Smooth muscle cell (in vitro differentiated cells): ENCODE measurements at regions not wholly inside any gene's neighbourhood (a gene's known extent, or its start where the extent isn't known, plus 50 kb on each side); places are given as distances from the start of the nearest gene placed in this dataset.

ENCODE experiments used
- DNase-seq: peaks from one replicate; lab custom pipeline; 2025; ENCODE audit not compliant: unreplicated experiment; lab: John Stamatoyannopoulos, UW
- H2AFZ ChIP-seq: fragments of 200-600 bp; sonication (generic); 2 replicates; pipeline ENCODE4 v1.6.0; 2016; ENCODE audit warnings: antibody characterized with exemption, low read depth, mild to moderate bottlenecking
- H3F3A ChIP-seq: fragments of 200-600 bp; sonication (generic); 2 replicates; pipeline ENCODE4 v1.6.0; 2017; ENCODE audit warnings: antibody characterized with exemption, low read depth
- H3K27ac ChIP-seq: fragments of 200-600 bp; sonication (generic); 2 replicates; pipeline ENCODE4 v1.5.1; 2016; ENCODE audit warnings: low read depth, mild to moderate bottlenecking
- H3K27me3 ChIP-seq: fragments of 200-600 bp; sonication (generic); 2 replicates; pipeline ENCODE4 v1.6.1; 2016; ENCODE audit warnings: low read depth, mild to moderate bottlenecking
- H3K36me3 ChIP-seq: fragments of 200-600 bp; sonication (generic); 2 replicates; pipeline ENCODE4 v1.5.1; 2016; ENCODE audit warnings: low read depth
- H3K4me1 ChIP-seq: fragments of 200-600 bp; sonication (generic); 2 replicates; pipeline ENCODE4 v1.5.1; 2016; ENCODE audit warnings: low read depth
- H3K4me2 ChIP-seq: fragments of 200-600 bp; sonication (generic); 2 replicates; pipeline ENCODE4 v1.6.0; 2016; ENCODE audit warnings: mild to moderate bottlenecking
- H3K4me3 ChIP-seq: fragments of 200-600 bp; sonication (generic); 2 replicates; pipeline ENCODE4 v1.5.1; 2016; ENCODE audit warnings: mild to moderate bottlenecking
- H3K79me2 ChIP-seq: fragments of 200-600 bp; sonication (generic); 2 replicates; pipeline ENCODE4 v1.6.0; 2016; ENCODE audit warnings: low read depth, mild to moderate bottlenecking
- H3K9ac ChIP-seq: fragments of 200-600 bp; sonication (generic); 2 replicates; pipeline ENCODE4 v1.6.0; 2016; ENCODE audit warnings: low read depth
- H3K9me3 ChIP-seq: fragments of 200-600 bp; sonication (generic); replicated peaks from 2 replicates; pipeline ENCODE4 v1.5.1; 2016; ENCODE audit warnings: low read depth
- H4K20me1 ChIP-seq: fragments of 200-600 bp; sonication (generic); 2 replicates; pipeline ENCODE4 v1.6.0; 2016; ENCODE audit warnings: low read depth
- CTCF ChIP-seq: fragments of 200-600 bp; sonication (generic); IDR thresholded peaks from 2 replicates; pipeline ENCODE4 v1.5.1; 2017; ENCODE audit warnings: borderline replicate concordance, mild to moderate bottlenecking, antibody characterized with exemption; ENCODE audit not compliant: insufficient read depth, poor library complexity, severe bottlenecking
- WGBS: methylation state at CpG from one replicate; pipeline ENCODE4 v1.1.7; 2016; ENCODE audit warnings: low lambda C conversion rate; 5-methylcytosine and 5-hydroxymethylcytosine counted together

GRCh38 chr2:185108588-185108987 is 510.3 kb downstream of the ZNF804A start:
- Histone ChIP-seq H3K79me2 (no peaks in the 10 kb centered on the region), H2AFZ (no peak overlapping the region), H3K36me3 (no peaks in the 10 kb centered on the region), H3K4me3 (no peak overlapping the region), H3K9ac (no peak overlapping the region), H3K9me3 (no peaks in the 10 kb centered on the region), H3F3A (no peaks in the 10 kb centered on the region), H3K27ac (no peak overlapping the region), H3K4me2 (no peak overlapping the region), H4K20me1 (no peaks in the 10 kb centered on the region), H3K4me1 (no peaks in the 10 kb centered on the region), H3K27me3 (no peaks in the 10 kb centered on the region)
- no peak for DNase-seq
- no peak for TF ChIP-seq CTCF
- WGBS = 84% methylated on average over 2 of the region's 2 CpGs

DNA sequence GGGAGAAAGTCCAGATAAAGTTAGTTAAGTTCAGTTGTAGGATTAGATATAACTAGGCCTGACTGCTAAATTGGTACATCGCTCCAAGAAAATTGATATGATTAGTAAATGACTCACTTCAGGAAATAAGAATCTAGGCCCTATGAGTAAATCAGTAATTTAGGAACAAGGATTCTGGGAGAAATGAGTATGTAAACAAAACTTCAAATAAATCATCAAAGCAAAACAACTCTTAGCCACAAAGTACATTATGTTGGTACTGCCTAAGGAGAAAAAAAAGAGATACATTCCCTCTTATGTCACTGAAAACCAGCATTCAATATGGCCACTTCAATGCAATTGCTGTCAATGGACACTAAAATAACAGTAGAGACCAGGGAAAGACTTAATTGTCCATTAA is 529.1 kb downstream of the ZNF804A start:
- H2AFZ ChIP-seq = no peak overlapping the region
- WGBS = 91% methylated on average over 1 of the region's 1 CpG
- DNase-seq = no peak

DNA sequence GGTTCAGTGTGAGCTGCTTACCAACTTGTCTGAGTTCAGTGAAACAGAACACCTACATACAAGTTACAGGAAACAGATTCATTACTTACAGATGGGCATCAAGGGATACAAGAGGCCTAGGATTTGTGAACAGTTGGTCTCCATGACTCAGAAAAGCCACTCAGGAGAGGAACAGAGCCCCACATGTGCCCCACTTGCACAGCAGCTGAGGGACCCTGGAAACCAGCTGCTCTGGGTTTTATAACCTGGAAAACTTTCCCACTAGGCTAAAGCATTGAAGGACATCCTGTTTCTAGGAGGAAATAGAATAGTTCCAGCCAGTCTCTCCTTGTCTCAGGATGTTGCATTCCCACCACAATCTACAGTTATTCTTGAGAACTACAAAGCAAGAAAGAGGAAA is 530.0 kb downstream of the ZNF804A start:
- no peaks in the 10 kb centered on the region for H3K79me2 ChIP-seq
- H3K4me2 ChIP-seq = no peak overlapping the region
- no peak for TF ChIP-seq CTCF
- no peaks in the 10 kb centered on the region for H3K27me3 ChIP-seq
- no peaks in the 10 kb centered on the region for H3F3A ChIP-seq
- H3K4me1 ChIP-seq = no peaks in the 10 kb centered on the region
- H3K9ac ChIP-seq = no peak overlapping the region
- no peaks in the 10 kb centered on the region for H4K20me1 ChIP-seq
- H3K36me3 ChIP-seq = no peaks in the 10 kb centered on the region
- H3K9me3 ChIP-seq = no peaks in the 10 kb centered on the region
- H2AFZ ChIP-seq = no peak overlapping the region
- H3K4me3 ChIP-seq = no peak overlapping the region
- DNase-seq = no peak
- H3K27ac ChIP-seq = no peak overlapping the region

More for the DNA sequence above, 529.1 kb downstream of the ZNF804A start:
- no peak for TF ChIP-seq CTCF
- no peaks in the 10 kb centered on the region for H3F3A ChIP-seq
- H3K36me3 ChIP-seq = no peaks in the 10 kb centered on the region
- H3K4me2 ChIP-seq = no peak overlapping the region
- H3K4me1 ChIP-seq = no peaks in the 10 kb centered on the region
- H3K9ac ChIP-seq = no peak overlapping the region
- H3K4me3 ChIP-seq = no peak overlapping the region
- no peaks in the 10 kb centered on the region for H3K27me3 ChIP-seq
- H3K79me2 ChIP-seq = no peaks in the 10 kb centered on the region
- H3K27ac ChIP-seq = no peak overlapping the region
- no peaks in the 10 kb centered on the region for H3K9me3 ChIP-seq
- H4K20me1 ChIP-seq = no peaks in the 10 kb centered on the region

DNA sequence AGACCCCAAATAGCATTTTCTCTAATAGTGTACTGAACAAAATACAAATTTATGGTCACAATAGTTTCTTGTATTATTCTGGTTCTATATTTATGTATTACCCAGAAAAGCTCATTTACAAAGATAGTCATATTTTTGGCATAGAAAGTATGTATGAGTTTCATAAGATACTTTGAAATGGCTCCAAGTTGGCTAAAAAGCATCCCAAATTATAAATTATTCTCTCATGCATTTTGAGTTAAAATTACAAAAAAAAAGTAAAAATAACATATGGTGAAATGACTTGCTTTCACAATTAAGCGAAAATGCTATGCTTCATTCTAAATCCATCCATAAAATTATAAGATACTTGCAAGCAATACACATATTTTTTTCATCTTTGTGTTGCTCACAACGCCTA is 530.7 kb downstream of the ZNF804A start:
- H3K27me3 ChIP-seq = no peaks in the 10 kb centered on the region
- WGBS = 76% methylated on average over 2 of the region's 2 CpGs
- H3K4me2 ChIP-seq = no peak overlapping the region
- no peak overlapping the region for H3K27ac ChIP-seq
- H3K36me3 ChIP-seq = no peaks in the 10 kb centered on the region
- H3F3A ChIP-seq = no peaks in the 10 kb centered on the region
- no peak overlapping the region for H3K9ac ChIP-seq
- H3K4me1 ChIP-seq = no peaks in the 10 kb centered on the region
- H3K9me3 ChIP-seq = no peaks in the 10 kb centered on the region
- no peaks in the 10 kb centered on the region for H4K20me1 ChIP-seq
- no peak overlapping the region for H3K4me3 ChIP-seq
- no peaks in the 10 kb centered on the region for H3K79me2 ChIP-seq
- no peak for DNase-seq
- no peak for TF ChIP-seq CTCF
- no peak overlapping the region for H2AFZ ChIP-seq
